ENCODE measurements at regions not wholly inside any gene's neighbourhood (a gene's known extent, or its start where the extent isn't known, plus 50 kb on each side); places are given as distances from the start of the nearest gene placed in this dataset.

GRCh38 chr6:130632897-130633296 is 194.3 kb upstream of the SMLR1 start:
- whole genome bisulfite sequencing: 64% methylated on average over 2 of the region's 2 CpGs
- H3K27me3 ChIP-seq (ENCODE audit: control insufficient read depth in 4 of 4, insufficient read depth in 4 of 4, low read length in 3 of 4): no peaks in the 10 kb centered on the region
- no peak overlapping the region for H3K27ac ChIP-seq (ENCODE audit: low read depth in 1 of 2, low read length in 2 of 2)
- TF ChIP-seq REST (IDR thresholded peaks at IDR 0.05): no peak
- no peak for TF ChIP-seq MAX (IDR thresholded peaks at IDR 0.05)
- no peak for DNase-seq (ENCODE audit: low spot score)
- no peaks in the 10 kb centered on the region for H3K9me3 ChIP-seq (ENCODE audit: control insufficient read depth in 4 of 4, low read length in 3 of 4)
- no peaks in the 10 kb centered on the region for H3K36me3 ChIP-seq (ENCODE audit: control insufficient read depth in 4 of 4, insufficient read depth in 3 of 4, low read depth in 1 of 4, low read length in 3 of 4)
- no peak overlapping the region for H3K4me3 ChIP-seq (ENCODE audit: low read depth in 1 of 3, low read length in 3 of 3)
- H3K4me1 ChIP-seq (ENCODE audit: control insufficient read depth in 4 of 4, insufficient read depth in 4 of 4, low read length in 3 of 4): no peaks in the 10 kb centered on the region
- H3K9ac ChIP-seq (ENCODE audit: low read depth in 1 of 2, low read length in 2 of 2): no peak overlapping the region

GRCh38 chr6:130643361-130643760 is 183.8 kb upstream of the SMLR1 start:
- TF ChIP-seq HNF4A (conservative IDR thresholded peaks at IDR 0.05): no peak
- TF ChIP-seq JUND (IDR thresholded peaks at IDR 0.05): no peak
- TF ChIP-seq EGR1 (IDR thresholded peaks at IDR 0.05; ENCODE audit: low read depth in 2 of 2): no peak
- TF ChIP-seq TAF1 (conservative IDR thresholded peaks at IDR 0.05): no peak
- no peak for TF ChIP-seq FOXA1 (IDR thresholded peaks at IDR 0.05)
- no peak for TF ChIP-seq REST (IDR thresholded peaks at IDR 0.05)
- TF ChIP-seq RAD21 (IDR thresholded peaks at IDR 0.05): no peak
- TF ChIP-seq FOXA2 (IDR thresholded peaks at IDR 0.05): no peak
- no peak for TF ChIP-seq GABPA (IDR thresholded peaks at IDR 0.05 in 1 of 2, conservative IDR thresholded peaks at IDR 0.05 in 1 of 2)
- TF ChIP-seq RXRA (IDR thresholded peaks at IDR 0.05): no peak
- TF ChIP-seq SP1 (IDR thresholded peaks at IDR 0.05): no peak
- TF ChIP-seq YY1 (IDR thresholded peaks at IDR 0.05): no peak
- TF ChIP-seq NR2F2 (IDR thresholded peaks at IDR 0.05): no peak
- no peak for TF ChIP-seq ZBTB33 (IDR thresholded peaks at IDR 0.05)
- TF ChIP-seq HNF4G (IDR thresholded peaks at IDR 0.05): no peak
- TF ChIP-seq ATF3 (IDR thresholded peaks at IDR 0.05): no peak
- TF ChIP-seq CTCF (IDR thresholded peaks at IDR 0.05; ENCODE audit: low read depth, low read length, missing input control): no peak
- no peak for TF ChIP-seq MAX (IDR thresholded peaks at IDR 0.05)
- H3K27ac ChIP-seq (ENCODE audit: low read depth in 1 of 2, low read length in 2 of 2): no peak overlapping the region
- no peaks in the 10 kb centered on the region for H3K36me3 ChIP-seq (ENCODE audit: control insufficient read depth in 4 of 4, insufficient read depth in 3 of 4, low read depth in 1 of 4, low read length in 3 of 4)
- H3K27me3 ChIP-seq (ENCODE audit: control insufficient read depth in 4 of 4, insufficient read depth in 4 of 4, low read length in 3 of 4): no peaks in the 10 kb centered on the region
- no peaks in the 10 kb centered on the region for H3K4me1 ChIP-seq (ENCODE audit: control insufficient read depth in 4 of 4, insufficient read depth in 4 of 4, low read length in 3 of 4)
- no peak overlapping the region for H3K9ac ChIP-seq (ENCODE audit: low read depth in 1 of 2, low read length in 2 of 2)
- no peak overlapping the region for H3K4me3 ChIP-seq (ENCODE audit: low read depth in 1 of 3, low read length in 3 of 3)
- 44% methylated on average over 1 of the region's 1 CpG for WGBS
- no peak for DNase-seq (ENCODE audit: low spot score)
- peaks cover 0 to 10% (median under 1%) of the 10 kb centered on the region in 4 donors for H3K9me3 ChIP-seq (ENCODE audit: control insufficient read depth in 4 of 4, low read length in 3 of 4)
